HG03103 (cell line): ENCODE measurements at regions not wholly inside any gene's neighbourhood (a gene's known extent, or its start where the extent isn't known, plus 50 kb on each side); places are given as distances from the start of the nearest gene placed in this dataset.

ENCODE experiments used
- ATAC-seq: cut with Tn5 transposase; IDR thresholded peaks from one replicate; pipeline ENCODE4 v1.9.1; 2021; ENCODE audit warnings: low read depth; ENCODE audit not compliant: unreplicated experiment

DNA sequence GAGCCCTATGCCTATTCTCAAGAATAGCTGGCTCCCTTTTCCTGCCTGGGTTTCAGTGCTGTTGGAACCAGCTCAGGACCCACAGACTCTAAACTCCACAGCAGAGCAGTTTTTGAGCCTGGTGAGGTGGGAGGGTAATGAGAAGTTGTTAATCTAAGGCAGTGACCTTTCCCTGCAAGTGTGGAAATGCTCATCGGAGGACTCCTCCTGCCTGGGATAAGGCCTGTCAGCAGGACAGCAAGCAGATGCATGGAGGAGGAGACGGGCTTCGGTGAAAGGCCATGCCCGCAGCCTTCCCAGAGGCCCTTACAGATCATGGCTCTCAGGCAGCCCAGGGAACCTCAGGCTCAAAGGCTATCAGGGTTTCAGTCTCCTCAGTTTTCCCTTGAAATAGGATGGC lies 70.0 kb upstream of the SHISA3 start:
- ATAC-seq, result no peak

DNA sequence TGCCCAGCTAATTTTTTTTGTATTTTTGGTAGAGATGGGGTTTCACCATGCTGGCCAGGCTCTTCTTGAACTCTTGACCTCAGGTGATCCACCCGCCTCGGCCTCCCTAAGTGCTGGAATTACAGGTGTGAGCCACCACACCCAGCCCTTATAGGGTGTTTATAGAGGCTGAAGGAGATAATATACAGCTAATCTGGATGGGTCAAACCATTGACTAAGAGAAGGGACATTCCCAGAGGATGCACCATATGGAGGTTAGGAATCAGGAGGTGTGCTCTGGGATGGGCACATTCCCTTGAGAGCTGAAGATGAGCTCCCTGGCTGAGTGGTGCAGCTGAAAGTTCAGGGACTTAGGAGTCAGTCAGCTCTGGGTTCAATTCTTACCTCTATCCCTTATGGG lies 68.3 kb upstream of the SHISA3 start:
- no peak for ATAC-seq

DNA sequence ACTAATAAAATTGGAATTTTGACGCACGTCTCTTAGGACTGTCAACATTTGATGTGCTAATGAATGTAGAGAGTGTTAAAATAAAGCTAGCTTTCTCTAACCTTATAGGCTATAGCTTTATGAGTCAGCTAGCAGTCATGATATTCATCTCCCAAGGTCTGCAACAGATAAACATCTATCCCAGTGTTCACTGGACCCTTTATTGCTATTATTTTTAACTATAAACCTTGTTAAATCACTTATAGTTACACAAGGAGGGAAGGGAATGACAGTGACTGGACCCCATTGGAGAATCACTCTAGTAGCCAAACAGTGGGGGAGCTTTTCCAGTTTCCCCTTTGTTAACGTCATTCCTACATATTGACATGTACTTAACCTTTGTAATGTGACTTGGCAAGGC lies 67.9 kb upstream of the SHISA3 start:
- no peak for ATAC-seq

DNA sequence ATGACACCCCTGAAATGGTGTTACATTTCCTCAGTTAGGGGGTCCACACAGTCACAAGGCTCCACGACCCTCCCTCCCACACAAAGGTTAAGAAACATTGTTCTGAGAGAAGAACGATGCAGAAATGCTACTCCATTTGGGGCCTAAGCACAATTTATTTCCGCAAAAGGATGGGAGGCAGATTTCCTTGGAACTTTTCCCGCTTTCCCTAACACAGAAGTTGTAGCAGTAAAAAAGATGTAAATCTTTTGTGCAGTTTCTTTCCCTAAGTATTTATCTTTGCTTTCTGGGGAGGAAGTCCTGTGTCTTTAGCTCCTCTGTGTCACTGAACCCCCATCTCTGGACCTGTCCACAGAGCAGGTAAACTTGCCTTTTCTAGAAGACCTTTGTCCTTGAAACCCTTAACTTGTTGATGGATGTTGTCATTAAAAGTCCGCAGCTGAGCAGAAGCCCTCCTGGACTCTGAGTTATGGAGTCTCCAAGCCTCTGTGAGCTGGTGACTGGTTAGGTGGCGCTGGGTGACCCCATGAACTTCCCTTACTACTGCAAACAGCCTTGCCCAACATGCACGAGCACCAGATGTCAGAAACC lies 67.2 kb upstream of the SHISA3 start:
- ATAC-seq, result no peak

DNA sequence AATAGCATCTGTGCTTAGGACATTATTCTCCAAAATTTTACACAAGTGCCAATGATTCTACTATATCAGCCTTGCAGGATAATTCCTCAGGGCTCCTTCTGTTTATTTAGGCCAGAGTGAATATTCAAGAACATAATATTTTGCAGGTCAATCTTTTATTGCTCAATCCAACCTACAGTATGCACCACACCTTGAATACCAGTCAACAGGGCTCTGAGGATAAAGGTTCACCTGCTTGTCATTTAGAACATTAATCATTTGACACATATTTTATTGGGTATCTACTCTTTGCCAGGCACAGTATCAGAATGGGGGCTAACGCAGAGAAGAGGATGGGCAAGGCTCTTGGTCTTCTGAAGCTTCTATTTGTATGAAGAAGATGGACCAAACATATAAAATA lies 66.2 kb upstream of the SHISA3 start:
- no peak for ATAC-seq

DNA sequence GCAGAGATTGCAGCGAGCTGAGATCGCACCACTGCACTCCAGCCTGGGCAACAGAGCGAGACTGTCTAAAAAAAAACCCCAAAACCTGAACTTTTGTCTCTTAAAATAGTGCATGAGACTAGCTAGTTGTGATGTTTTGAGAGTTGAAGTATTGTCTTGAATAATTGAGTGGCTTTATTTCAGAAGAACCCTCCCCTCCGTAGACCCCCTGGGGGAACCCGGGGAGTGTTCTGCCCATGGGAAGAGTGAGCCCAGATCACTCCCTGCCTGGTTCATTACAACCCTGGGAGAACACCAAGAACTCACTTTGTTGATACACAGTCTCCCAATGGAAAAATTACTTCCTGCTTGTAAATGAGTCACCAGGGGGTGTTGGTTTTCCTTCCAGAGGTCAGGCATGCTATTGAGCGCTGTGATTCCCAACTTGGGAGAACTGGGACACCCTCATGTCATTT lies 65.3 kb upstream of the SHISA3 start:
- ATAC-seq, result no peak

DNA sequence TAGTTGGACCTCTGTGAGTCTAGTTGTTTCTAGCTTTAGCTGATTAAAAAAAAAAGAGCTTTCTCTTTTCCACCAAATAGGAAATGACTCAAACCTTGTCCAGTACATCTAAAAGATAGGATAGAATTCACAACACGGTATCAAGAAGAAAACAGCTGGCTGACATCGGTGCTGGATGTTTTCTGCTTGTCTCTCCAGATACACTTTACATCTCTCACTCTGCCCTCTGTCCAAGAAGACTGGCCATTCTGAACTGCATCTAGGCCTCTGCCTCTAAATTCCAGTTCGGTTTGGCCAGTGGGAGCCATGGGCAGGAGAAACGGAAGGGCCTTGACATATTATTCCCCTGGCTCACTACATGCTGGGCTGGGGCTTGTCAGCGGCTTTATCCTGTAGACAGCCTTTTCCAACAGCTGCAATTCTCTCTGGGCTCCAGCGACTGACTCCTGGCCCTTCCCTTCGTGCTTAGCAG lies 57.3 kb upstream of the SHISA3 start:
- ATAC-seq, result no peak

DNA sequence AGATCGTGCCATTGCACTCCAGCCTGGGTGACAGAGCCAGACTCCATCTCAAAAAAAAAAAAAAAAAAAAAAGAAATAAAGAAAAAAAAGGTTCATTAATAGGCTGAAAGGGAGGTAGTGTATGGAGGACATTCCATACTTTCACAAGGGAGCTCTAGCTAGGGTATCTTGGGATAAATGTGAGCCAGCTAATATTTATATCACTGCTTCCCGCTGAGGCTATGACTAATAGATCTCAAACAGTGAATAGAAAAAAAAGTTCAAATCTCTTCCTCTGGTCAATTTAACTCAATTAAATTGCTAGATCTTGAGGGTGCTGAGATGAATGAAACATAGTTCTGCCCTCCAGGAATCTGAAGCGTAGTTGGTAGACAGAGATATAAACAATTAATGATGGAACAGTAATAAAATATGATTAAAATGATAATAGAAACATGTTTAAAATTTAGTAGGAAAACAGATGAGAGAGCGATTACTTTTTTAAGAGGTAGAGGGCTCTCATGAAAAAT lies 55.7 kb upstream of the SHISA3 start:
- ATAC-seq, result no peak

DNA sequence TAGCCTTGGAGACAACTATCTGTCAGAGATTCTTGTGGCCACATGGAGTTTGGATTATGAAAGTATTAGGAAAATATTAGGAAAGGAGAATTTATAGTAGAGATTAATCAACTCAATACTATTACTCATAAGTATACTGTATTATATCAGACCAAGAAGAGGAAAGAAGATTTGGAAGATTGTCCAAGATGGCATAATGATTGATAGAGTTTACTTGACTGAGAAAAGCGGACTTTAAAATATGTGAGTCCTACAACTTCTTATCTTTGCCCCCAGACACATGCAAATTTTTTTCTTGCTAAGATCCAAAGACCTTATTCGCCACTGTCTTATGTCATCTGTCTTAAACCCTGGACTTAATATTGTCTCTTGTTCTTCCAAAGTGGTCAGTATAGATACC lies 54.8 kb upstream of the SHISA3 start:
- ATAC-seq, result no peak

DNA sequence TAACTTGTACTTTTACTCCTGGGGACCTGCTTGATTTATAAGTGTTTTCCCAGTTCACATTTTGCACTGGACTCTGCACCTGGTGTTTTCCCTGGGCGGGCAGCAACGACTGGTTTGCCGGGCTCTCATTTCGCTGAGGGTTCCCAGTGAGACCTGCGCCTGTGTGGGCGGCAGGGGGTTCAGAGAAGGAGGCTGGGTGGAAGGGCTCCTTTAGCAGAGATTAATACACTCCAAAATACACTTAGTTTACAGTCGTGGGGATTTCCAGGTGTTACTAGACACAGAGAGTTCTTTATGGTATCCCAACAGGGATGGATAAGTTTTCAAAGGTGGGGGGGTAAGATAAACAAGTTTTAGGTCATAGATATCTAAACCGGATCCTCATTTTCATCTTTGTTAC lies 53.0 kb upstream of the SHISA3 start:
- no peak for ATAC-seq

DNA sequence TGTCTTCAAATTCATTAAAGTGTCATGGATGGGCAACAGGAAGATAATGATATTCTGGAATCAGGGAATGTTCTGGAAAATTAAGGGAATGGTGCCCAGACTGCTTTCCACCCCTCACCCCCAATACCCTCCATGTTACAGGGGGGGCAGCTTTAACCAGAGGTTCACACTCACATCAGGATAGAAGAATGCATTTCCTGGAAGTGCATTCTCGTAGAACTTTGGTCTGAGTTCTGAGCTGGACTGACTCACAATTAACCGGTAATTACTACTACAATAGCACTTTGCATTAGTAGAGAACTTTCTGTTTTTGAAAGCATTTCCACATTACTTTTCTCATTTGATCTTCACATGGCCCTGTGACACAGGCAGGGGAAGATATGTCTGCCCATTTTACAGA lies 52.5 kb upstream of the SHISA3 start:
- no peak for ATAC-seq

DNA sequence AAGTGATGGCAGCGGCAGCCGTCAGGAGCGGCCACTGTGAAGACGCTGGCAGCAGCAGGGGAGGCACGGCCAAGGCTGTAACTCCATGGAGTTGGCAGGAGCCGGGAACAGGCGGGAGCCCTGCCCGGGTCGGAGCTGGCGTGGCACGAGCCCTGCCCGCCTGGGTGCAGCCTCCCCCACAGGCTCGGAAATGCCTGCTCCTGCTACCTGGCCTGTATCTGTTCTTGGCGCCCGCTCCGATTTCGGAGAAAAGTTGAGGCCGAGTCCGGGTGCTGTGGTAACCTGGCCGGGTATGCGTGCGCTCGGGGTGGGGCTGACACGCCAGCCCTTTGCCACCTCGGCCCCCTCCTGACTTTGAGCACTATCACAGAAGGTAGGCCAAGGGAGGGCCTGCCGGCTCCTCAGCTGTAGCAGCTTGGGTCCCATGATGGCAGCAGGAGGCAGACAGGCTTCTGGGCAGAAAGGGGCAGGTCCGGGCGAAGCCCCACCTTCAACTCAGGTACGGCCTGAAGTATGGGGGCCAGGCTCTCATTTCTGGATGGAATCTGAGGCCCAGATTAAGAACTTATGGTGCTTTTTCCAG lies 51.2 kb upstream of the SHISA3 start:
- ATAC-seq, result no peak

DNA sequence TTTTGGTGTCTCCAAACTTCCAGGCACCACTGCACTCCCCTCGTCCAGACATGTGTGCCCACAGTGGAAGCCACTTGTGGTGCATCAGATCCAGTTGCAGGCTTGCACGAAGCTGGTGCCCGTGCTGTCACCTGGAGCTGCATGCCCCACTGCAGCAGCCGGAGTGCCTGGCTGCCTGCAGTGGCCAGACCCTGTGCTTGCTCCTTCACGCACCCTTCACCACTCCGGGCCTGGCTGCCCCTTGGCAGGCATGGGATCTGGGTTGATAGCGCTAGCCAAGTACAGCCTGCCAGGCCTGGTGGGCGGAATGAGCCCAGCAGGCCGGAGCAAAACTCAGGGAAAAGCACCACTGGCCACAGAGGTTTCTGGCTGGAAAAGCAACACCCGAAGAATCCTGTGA lies 50.2 kb upstream of the SHISA3 start:
- no peak for ATAC-seq
